Left lung (tissue), 4 donors: ENCODE measurements at regions not wholly inside any gene's neighbourhood (a gene's known extent, or its start where the extent isn't known, plus 50 kb on each side); places are given as distances from the start of the nearest gene placed in this dataset.

Experiments
- ATAC-seq: fragments of 200-7000 bp; cut with Tn5 transposase; one replicate; pipeline ENCODE4 v1.9.1; 2020; ENCODE audit warnings: moderate library complexity
- DNase-seq, 4 donors: peaks; one replicate each; pipeline ENCODE4 v3.0.0-alpha.2; 2013 to 2020
- H3K27ac ChIP-seq, 2 donors: fragments of 200-600 bp; sonication (generic) in 1 of 2; one replicate each; pipeline versions ENCODE4 v1.5.0 to v1.8.0; 2020 to 2021
- H3K27me3 ChIP-seq, 2 donors: fragments of 200-600 bp; sonication (generic) in 1 of 2; one replicate each; pipeline versions ENCODE4 v1.5.0 to v1.8.0; 2020 to 2021
- H3K36me3 ChIP-seq, 2 donors: fragments of 200-600 bp; sonication (generic) in 1 of 2; one replicate each; pipeline versions ENCODE4 v1.5.0 to v1.8.0; 2020 to 2021
- H3K4me1 ChIP-seq, 2 donors: fragments of 200-600 bp; one replicate each; pipeline ENCODE4 v1.8.0; 2021
- H3K4me3 ChIP-seq, 2 donors: fragments of 200-600 bp; sonication (generic) in 1 of 2; one replicate each; pipeline versions ENCODE4 v1.5.0 to v1.8.0; 2020 to 2021; ENCODE audit warnings: mild to moderate bottlenecking in 1 of 2
- H3K9me3 ChIP-seq, 2 donors: fragments of 200-600 bp; sonication (generic) in 1 of 2; one replicate each; pipeline versions ENCODE4 v1.5.0 to v1.8.0; 2020 to 2021
- intact Hi-C, 2 donors: fragments of 100-400 bp; cut with DNase I; formaldehyde crosslinking; loops; one replicate each; pipeline versions ENCODE4 v1.11.2 to v1.14.2; 2022
- TF ChIP-seq, protein P1 (sequence below), 2 donors: fragments of 200-600 bp; sonication (generic) in 1 of 2; IDR thresholded peaks; one replicate each; pipeline versions ENCODE4 v1.5.0 to v1.8.0; 2021; ENCODE audit warnings: antibody characterized with exemption in 2 of 2
- donor health status: DM: no; HTN: yes; CAD: no.
- donor health status: DM: no; HTN: no; CAD: no.

GRCh38 chr4:3699261-3699660 lies 66.9 kb upstream of the ADRA2C start:
- Histone ChIP-seq H3K36me3 (no peaks in the 10 kb centered on the region), H3K27ac (no peak overlapping the region), H3K9me3 (peaks cover 0 to 4% of the 10 kb centered on the region in 2 donors), H3K4me3 (no peak overlapping the region), H3K27me3 (peaks cover 10 to 72% of the 10 kb centered on the region in 2 donors), H3K4me1 (no peaks in the 10 kb centered on the region)
- DNase-seq (peak in 1 of 4 donors; percentile 41), ATAC-seq (no peak)
- intact Hi-C loops, result no loop called here
- TF ChIP-seq, protein P1, sequence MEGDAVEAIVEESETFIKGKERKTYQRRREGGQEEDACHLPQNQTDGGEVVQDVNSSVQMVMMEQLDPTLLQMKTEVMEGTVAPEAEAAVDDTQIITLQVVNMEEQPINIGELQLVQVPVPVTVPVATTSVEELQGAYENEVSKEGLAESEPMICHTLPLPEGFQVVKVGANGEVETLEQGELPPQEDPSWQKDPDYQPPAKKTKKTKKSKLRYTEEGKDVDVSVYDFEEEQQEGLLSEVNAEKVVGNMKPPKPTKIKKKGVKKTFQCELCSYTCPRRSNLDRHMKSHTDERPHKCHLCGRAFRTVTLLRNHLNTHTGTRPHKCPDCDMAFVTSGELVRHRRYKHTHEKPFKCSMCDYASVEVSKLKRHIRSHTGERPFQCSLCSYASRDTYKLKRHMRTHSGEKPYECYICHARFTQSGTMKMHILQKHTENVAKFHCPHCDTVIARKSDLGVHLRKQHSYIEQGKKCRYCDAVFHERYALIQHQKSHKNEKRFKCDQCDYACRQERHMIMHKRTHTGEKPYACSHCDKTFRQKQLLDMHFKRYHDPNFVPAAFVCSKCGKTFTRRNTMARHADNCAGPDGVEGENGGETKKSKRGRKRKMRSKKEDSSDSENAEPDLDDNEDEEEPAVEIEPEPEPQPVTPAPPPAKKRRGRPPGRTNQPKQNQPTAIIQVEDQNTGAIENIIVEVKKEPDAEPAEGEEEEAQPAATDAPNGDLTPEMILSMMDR (IDR thresholded peaks at IDR 0.05), result no peak

DNA sequence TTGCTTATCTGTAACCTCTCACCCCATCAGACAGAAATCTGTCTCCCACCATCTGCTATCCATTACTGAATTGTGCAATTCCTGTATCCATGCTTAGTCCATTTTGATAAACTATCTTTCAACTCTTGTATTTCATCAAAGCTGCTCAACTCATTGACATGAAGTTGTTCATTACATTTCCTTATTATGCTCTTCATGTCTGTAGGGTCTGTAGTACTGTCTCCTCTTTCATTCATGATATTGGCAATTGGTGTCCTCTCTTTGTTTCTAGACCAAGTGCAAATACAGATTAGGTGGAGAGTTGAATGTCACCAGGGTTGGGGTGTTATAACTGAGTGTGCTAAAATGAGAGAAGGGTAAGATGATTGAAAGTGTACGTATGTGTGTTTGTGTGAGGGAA lies 69.2 kb upstream of the ADRA2C start:
- intact Hi-C loops, result no loop called here
- ATAC-seq (no peak), DNase-seq (no peak)
- H3K36me3 ChIP-seq, result no peaks in the 10 kb centered on the region
- H3K4me1 ChIP-seq, result no peaks in the 10 kb centered on the region
- no peak overlapping the region for H3K4me3 ChIP-seq
- H3K27me3 ChIP-seq, result peaks cover 0 to 49% of the 10 kb centered on the region in 2 donors
- peaks cover 0 to 4% of the 10 kb centered on the region in 2 donors for H3K9me3 ChIP-seq
- TF ChIP-seq, protein P1 (IDR thresholded peaks at IDR 0.05), result no peak
- no peak overlapping the region for H3K27ac ChIP-seq

DNA sequence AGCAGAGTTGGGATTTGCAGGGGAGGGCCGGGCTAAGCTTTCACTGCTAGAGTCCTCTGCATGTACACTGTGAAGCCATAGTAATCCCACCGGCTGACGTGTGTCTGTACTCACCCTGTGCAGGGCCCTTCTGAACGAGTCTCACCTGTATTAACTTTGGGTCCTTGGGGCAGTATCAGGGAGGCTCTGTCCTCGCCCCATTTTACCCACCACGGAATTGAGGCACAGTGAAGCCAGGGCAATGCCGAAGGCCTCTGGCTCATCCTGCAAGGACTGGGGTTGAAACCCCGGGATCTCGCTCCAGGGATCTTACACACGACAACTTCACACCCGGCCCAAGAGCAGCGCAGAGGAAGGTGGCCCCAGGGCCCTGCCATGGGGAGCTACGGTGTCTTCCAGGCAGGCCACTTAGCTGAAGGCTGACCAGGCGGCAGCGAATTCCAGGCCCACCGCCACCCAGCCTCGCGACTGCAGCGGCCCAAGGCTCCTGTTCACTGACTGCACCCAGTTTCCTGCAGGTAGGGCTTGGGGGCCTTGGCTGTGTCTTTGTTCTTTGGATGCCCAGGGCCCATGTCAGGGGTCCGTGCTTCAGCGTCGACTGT lies 75.5 kb upstream of the ADRA2C start:
- ATAC-seq, result no peak
- peak in 2 of 4 donors; percentile 17 to 55 for DNase-seq
- H3K36me3 ChIP-seq, result no peaks in the 10 kb centered on the region

DNA sequence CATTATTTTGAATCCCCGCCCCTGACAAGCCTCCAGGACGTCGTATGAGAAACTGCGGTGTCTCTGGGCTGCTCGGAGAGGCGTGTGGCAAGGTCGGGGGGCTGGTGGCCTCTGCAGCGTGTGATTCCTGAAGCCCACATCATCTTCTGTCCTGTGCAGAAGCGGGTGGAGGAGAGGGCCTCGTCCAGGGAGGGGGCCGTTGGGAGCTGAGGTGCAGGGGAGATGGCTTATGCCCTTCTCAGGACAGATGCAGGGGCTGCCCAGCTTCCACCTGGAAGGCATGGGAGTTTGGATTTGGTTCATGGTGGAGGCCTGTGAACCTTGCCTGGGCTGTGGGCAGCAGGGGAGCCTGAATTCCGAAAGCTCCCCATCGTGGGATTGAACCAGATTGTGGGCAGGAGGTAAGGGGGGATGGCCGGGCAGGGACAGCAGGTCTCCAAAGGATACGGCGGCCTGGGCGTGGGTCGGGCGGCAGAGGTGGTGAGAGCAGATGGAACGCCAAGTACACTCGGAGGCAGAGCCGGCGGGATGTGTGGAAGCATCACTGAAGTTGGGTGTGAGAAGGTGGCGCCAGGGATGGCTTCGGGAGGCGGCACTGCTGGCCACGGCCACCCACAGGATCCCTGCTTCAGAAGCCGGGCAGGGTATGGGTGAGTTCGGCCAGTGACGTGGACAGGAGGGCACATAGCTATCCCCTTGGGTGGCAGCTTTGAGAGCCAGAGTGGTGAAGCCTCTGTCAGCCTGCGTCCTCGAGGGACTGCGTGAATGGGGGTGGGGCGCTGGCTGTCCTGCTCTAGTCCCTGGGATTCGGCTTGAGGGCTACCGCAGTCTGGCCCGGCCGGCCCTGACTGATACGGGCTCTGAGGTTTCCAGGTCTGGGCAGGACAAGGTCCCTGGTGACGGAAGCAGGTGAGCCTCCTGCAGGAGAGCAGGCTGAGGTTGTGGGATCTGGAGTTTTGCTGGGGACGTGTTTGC lies 76.3 kb upstream of the ADRA2C start:
- Histone ChIP-seq H3K4me1 (no peaks in the 10 kb centered on the region), H3K27me3 (peaks cover 0 to 10% of the 10 kb centered on the region in 2 donors), H3K27ac (no peak overlapping the region), H3K4me3 (no peak overlapping the region), H3K9me3 (no peaks in the 10 kb centered on the region), H3K36me3 (no peaks in the 10 kb centered on the region)
- ATAC-seq, result no peak
- intact Hi-C loops, result no loop called here
- TF ChIP-seq, protein P1 (IDR thresholded peaks at IDR 0.05), result no peak
- peak in 2 of 4 donors; percentile 20 to 73 for DNase-seq

More for the DNA sequence above, 75.5 kb upstream of the ADRA2C start:
- TF ChIP-seq, protein P1 (IDR thresholded peaks at IDR 0.05), result no peak
- H3K4me3 ChIP-seq, result no peak overlapping the region
- H3K4me1 ChIP-seq, result no peaks in the 10 kb centered on the region
- no peaks in the 10 kb centered on the region for H3K9me3 ChIP-seq
- peaks cover 0 to 6% of the 10 kb centered on the region in 2 donors for H3K27me3 ChIP-seq
- H3K27ac ChIP-seq, result no peak overlapping the region
- intact Hi-C loops, result no loop called here

GRCh38 chr4:3689006-3689405 lies 77.2 kb upstream of the ADRA2C start:
- Histone ChIP-seq H3K4me1 (no peaks in the 10 kb centered on the region), H3K27ac (no peak overlapping the region), H3K4me3 (no peak overlapping the region), H3K27me3 (peaks cover 0 to 14% of the 10 kb centered on the region in 2 donors), H3K9me3 (no peaks in the 10 kb centered on the region), H3K36me3 (no peaks in the 10 kb centered on the region)
- intact Hi-C loops, result no loop called here
- ATAC-seq (no peak), DNase-seq (peak in 2 of 4 donors; percentile 19 to 72)
- TF ChIP-seq, protein P1 (IDR thresholded peaks at IDR 0.05), result no peak
